PC-3 (cell line): ENCODE measurements at regions not wholly inside any gene's neighbourhood (a gene's known extent, or its start where the extent isn't known, plus 50 kb on each side); places are given as distances from the start of the nearest gene placed in this dataset.

Experiments
- ATAC-seq: fragments of 200-7000 bp; cut with Tn5 transposase; 2 replicates; pipeline ENCODE4 v1.9.1; 2020; ENCODE audit warnings: mild to moderate bottlenecking, moderate library complexity
- BruUV-seq: library from RNA; stranded (reverse); fragments of 400-500 nt; replicated peaks from 2 replicates; lab custom pipeline; 2021; lab: Mats Ljungman, UMichigan
- CTCF ChIA-PET: fragments of 300-600 bp; sonication (Branson Sonifier 250); formaldehyde crosslinking; loops from one replicate; lab custom pipeline; 2022; ENCODE audit warnings: antibody characterized with exemption; lab: Charles Lee
- POLR2A ChIA-PET: fragments of 300-600 bp; sonication (Branson Sonifier 250); formaldehyde crosslinking; loops from one replicate; lab custom pipeline; 2022; ENCODE audit warnings: antibody characterized with exemption; ENCODE audit not compliant: unreplicated experiment; lab: Charles Lee
- DNase-seq: peaks from one replicate; pipeline ENCODE4 v3.0.0-alpha.2; 2015
- H2AFZ ChIP-seq: fragments of 300-600 bp; sonication (generic); 2 replicates; pipeline ENCODE4 v1.6.0; 2016; ENCODE audit warnings: antibody characterized with exemption, low read length
- H3F3A ChIP-seq: fragments of 300-600 bp; sonication (generic); one replicate; pipeline ENCODE4 v1.6.0; 2017; ENCODE audit warnings: antibody characterized with exemption, low read length, control low read depth, mild to moderate bottlenecking; ENCODE audit not compliant: unreplicated experiment
- H3K27ac ChIP-seq: fragments of 300-600 bp; sonication (generic); 2 replicates; pipeline ENCODE4 v1.5.1; 2016; ENCODE audit warnings: mild to moderate bottlenecking, low read length
- H3K27me3 ChIP-seq: fragments of 300-600 bp; sonication (generic); 2 replicates; pipeline ENCODE4 v1.6.1; 2016; ENCODE audit warnings: low read length, mixed read lengths
- H3K36me3 ChIP-seq: fragments of 300-600 bp; sonication (generic); 2 replicates; pipeline ENCODE4 v1.6.1; 2016; ENCODE audit warnings: low read depth, mixed run types, low read length, mixed read lengths
- H3K4me1 ChIP-seq: fragments of 300-600 bp; sonication (generic); 2 replicates; pipeline ENCODE4 v1.5.1; 2016; ENCODE audit warnings: low read length; ENCODE audit not compliant: insufficient read depth
- H3K4me2 ChIP-seq: fragments of 300-600 bp; sonication (generic); 2 replicates; pipeline ENCODE4 v1.6.0; 2016; ENCODE audit warnings: low read length
- H3K4me3 ChIP-seq: fragments of 300-600 bp; sonication (generic); 2 replicates; pipeline ENCODE4 v1.5.1; 2016; ENCODE audit warnings: mild to moderate bottlenecking, low read length, mixed read lengths
- H3K79me2 ChIP-seq: fragments of 300-600 bp; sonication (generic); 2 replicates; pipeline ENCODE4 v1.6.1; 2017; ENCODE audit warnings: low read length, mixed read lengths
- H3K9ac ChIP-seq: fragments of 300-600 bp; sonication (generic); 2 replicates; pipeline ENCODE4 v1.6.0; 2016; ENCODE audit warnings: mild to moderate bottlenecking, low read length
- H3K9me2 ChIP-seq: fragments of 300-600 bp; sonication (generic); replicated peaks from 2 replicates; pipeline ENCODE4 v1.6.1; 2016; ENCODE audit warnings: mixed run types, low read length, mixed read lengths
- H3K9me3 ChIP-seq: fragments of 300-600 bp; sonication (generic); 2 replicates; pipeline ENCODE4 v1.6.1; 2016; ENCODE audit warnings: low read length, mixed read lengths
- H4K20me1 ChIP-seq: fragments of 300-600 bp; sonication (generic); 2 replicates; pipeline ENCODE4 v1.6.1; 2016; ENCODE audit warnings: low read length, mixed read lengths
- CTCF ChIP-seq: fragments of 300-600 bp; sonication (generic); conservative IDR thresholded peaks from 2 replicates; pipeline ENCODE4 v1.5.1; 2017; ENCODE audit warnings: antibody characterized with exemption, low read depth, mild to moderate bottlenecking, low read length
- EZH2 ChIP-seq: fragments of 300-600 bp; sonication (generic); IDR thresholded peaks from one replicate; pipeline ENCODE4 v1.6.1; 2017; ENCODE audit warnings: antibody characterized with exemption, mild to moderate bottlenecking, low read length; ENCODE audit not compliant: unreplicated experiment
- EZH2phosphoT487 ChIP-seq: fragments of 300-600 bp; sonication (generic); IDR thresholded peaks from 2 replicates; pipeline ENCODE4 v1.6.1; 2018; ENCODE audit warnings: mild to moderate bottlenecking, antibody characterized with exemption, low read length, borderline replicate concordance
- intact Hi-C: fragments of 100-400 bp; cut with micrococcal nuclease; formaldehyde crosslinking; loops from 2 replicates; pipeline ENCODE4 v1.9.0; 2023

GRCh38 chr4:11106190-11106589 lies 322.5 kb downstream of the HS3ST1 start:
- H3K4me3 ChIP-seq: no peak overlapping the region
- BruUV-seq: no TSS peak

GRCh38 chr4:11105715-11106114 lies 323.0 kb downstream of the HS3ST1 start:
- no peaks in the 10 kb centered on the region for H3K9me2 ChIP-seq
- POLR2A ChIA-PET: no interaction called here
- no TSS peak for BruUV-seq
- DNase-seq (no peak), ATAC-seq (no peak)
- no peak overlapping the region for H3K4me3 ChIP-seq
- no peaks in the 10 kb centered on the region for H3K79me2 ChIP-seq
- H3K9me3 ChIP-seq: no peaks in the 10 kb centered on the region
- H3K27me3 ChIP-seq: no peaks in the 10 kb centered on the region
- no peaks in the 10 kb centered on the region for H4K20me1 ChIP-seq
- TF ChIP-seq EZH2 (no peak), CTCF (no peak), EZH2phosphoT487 (no peak)
- intact Hi-C loops: no loop called here
- H3K4me2 ChIP-seq: no peak overlapping the region
- H3K36me3 ChIP-seq: no peaks in the 10 kb centered on the region
- no peak overlapping the region for H3K27ac ChIP-seq
- no peaks in the 10 kb centered on the region for H3F3A ChIP-seq
- no peaks in the 10 kb centered on the region for H3K4me1 ChIP-seq
- no peak overlapping the region for H2AFZ ChIP-seq
- no peak overlapping the region for H3K9ac ChIP-seq
- CTCF ChIA-PET: no interaction called here

More at GRCh38 chr4:11106190-11106589, 322.5 kb downstream of the HS3ST1 start:
- intact Hi-C loops: no loop called here
- Histone ChIP-seq H3K9ac (no peak overlapping the region), H3K4me2 (no peak overlapping the region), H3F3A (no peaks in the 10 kb centered on the region), H2AFZ (no peak overlapping the region), H3K9me3 (no peaks in the 10 kb centered on the region), H3K9me2 (no peaks in the 10 kb centered on the region), H3K27me3 (no peaks in the 10 kb centered on the region), H4K20me1 (no peaks in the 10 kb centered on the region), H3K79me2 (no peaks in the 10 kb centered on the region), H3K4me1 (no peaks in the 10 kb centered on the region), H3K27ac (no peak overlapping the region), H3K36me3 (no peaks in the 10 kb centered on the region)
- no peak for TF ChIP-seq EZH2phosphoT487
- TF ChIP-seq EZH2: no peak
- TF ChIP-seq CTCF: no peak
- peak; percentile 68 for DNase-seq
- ChIA-PET POLR2A (no interaction called here), CTCF (no interaction called here)
- no peak for ATAC-seq

- Histone ChIP-seq H2AFZ (no peak overlapping the region), H3K9ac (no peak overlapping the region), H4K20me1 (no peaks in the 10 kb centered on the region), H3K4me1 (no peaks in the 10 kb centered on the region), H3K9me3 (no peaks in the 10 kb centered on the region), H3F3A (no peaks in the 10 kb centered on the region), H3K4me2 (no peak overlapping the region), H3K27ac (no peak overlapping the region), H3K9me2 (no peaks in the 10 kb centered on the region), H3K4me3 (no peak overlapping the region), H3K36me3 (no peaks in the 10 kb centered on the region), H3K27me3 (no peaks in the 10 kb centered on the region), H3K79me2 (no peaks in the 10 kb centered on the region)
- CTCF ChIA-PET: no interaction called here
- no peak for TF ChIP-seq EZH2phosphoT487
- TF ChIP-seq EZH2: no peak
- TF ChIP-seq CTCF: no peak
- intact Hi-C loops: no loop called here
- POLR2A ChIA-PET: no interaction called here
- DNase-seq (no peak), ATAC-seq (no peak)
- BruUV-seq: no TSS peak
Observed at GRCh38 chr4:11098461-11098860, 330.2 kb downstream of the HS3ST1 start.
